B cell (primary cell): ENCODE measurements at regions not wholly inside any gene's neighbourhood (a gene's known extent, or its start where the extent isn't known, plus 50 kb on each side); places are given as distances from the start of the nearest gene placed in this dataset. TPM values are rescaled to one million over a fixed set of nuclear protein-coding genes. Genes with fewer than 3 reads are reported as not detected.
"Not testable (repeated sequence)": the region's sequence is repeated elsewhere in the genome, so short reads cannot be mapped to it uniquely, and the experiment has no call there.

ENCODE experiments used
- ATAC-seq: fragments of 200-7000 bp; cut with Tn5 transposase; one replicate; pipeline ENCODE4 v1.10.0; 2021; ENCODE audit warnings: low read depth, mild to moderate bottlenecking, moderate number of reproducible peaks, moderate library complexity
- CTCF ChIA-PET: fragments of 350-600 bp; sonication (Branson Sonifier 250); formaldehyde crosslinking; loops from one replicate; lab custom pipeline; 2021; ENCODE audit warnings: antibody characterized with exemption, inconsistent platforms; lab: Charles Lee
- POLR2A ChIA-PET: fragments of 350-600 bp; sonication (Branson Sonifier 250); formaldehyde crosslinking; loops from one replicate; lab custom pipeline; 2021; ENCODE audit warnings: antibody characterized with exemption; lab: Charles Lee
- DNase-seq: peaks from one replicate; pipeline ENCODE4 v3.0.0; 2013
- H2AFZ ChIP-seq: 2 replicates; pipeline ENCODE4 v1.6.1; 2012; ENCODE audit warnings: mild to moderate bottlenecking, low read depth, low read length; ENCODE audit not compliant: insufficient read depth, poor library complexity, severe bottlenecking
- H3K27ac ChIP-seq, 2 donors: 1 replicate in 1 of 2; 2 replicates in 1 of 2; pipeline ENCODE4 v1.5.1; 2012 to 2013; ENCODE audit warnings: low read length in 2 of 2, mild to moderate bottlenecking in 2 of 2, moderate library complexity in 1 of 2
- H3K27me3 ChIP-seq, 4 experiments: fragments of 200-600 bp in 1 of 4; sonication (generic) in 1 of 4; replicated peaks in 1 of 4; 1 replicate in 2 of 4; 2 replicates in 2 of 4; pipeline versions ENCODE4 v1.6.1 to v1.7.0; 2013 to 2016; ENCODE audit warnings: low read length in 3 of 4, mild to moderate bottlenecking in 2 of 4, mixed read lengths in 1 of 4, moderate library complexity in 1 of 4; ENCODE audit not compliant: insufficient read depth in 4 of 4, control insufficient read depth in 3 of 4; ENCODE audit errors: control extremely low read depth in 1 of 4
- H3K36me3 ChIP-seq, 2 experiments: replicated peaks in 1 of 2; 1 replicate in 1 of 2; 2 replicates in 1 of 2; pipeline versions ENCODE4 v1.6.1 to v1.7.1; 2013; ENCODE audit warnings: low read length in 1 of 2; ENCODE audit not compliant: insufficient read depth in 2 of 2, control insufficient read depth in 1 of 2; ENCODE audit errors: control extremely low read depth in 1 of 2, extremely low read depth in 1 of 2
- H3K4me1 ChIP-seq, 2 donors: fragments of 200-600 bp in 1 of 2; sonication (generic) in 1 of 2; 1 replicate in 1 of 2; 2 replicates in 1 of 2; pipeline versions ENCODE4 v1.5.1 to v1.6.1; 2013 to 2017; ENCODE audit warnings: low read length in 2 of 2; ENCODE audit not compliant: control insufficient read depth in 2 of 2, insufficient read depth in 2 of 2
- H3K4me2 ChIP-seq: replicated peaks from 2 replicates; pipeline ENCODE3; 2012; ENCODE audit warnings: mild to moderate bottlenecking, low read depth, low read length; ENCODE audit not compliant: poor library complexity, severe bottlenecking
- H3K4me3 ChIP-seq, 5 experiments: fragments of 200-600 bp in 1 of 5; sonication (generic) in 1 of 5; 1 replicate in 3 of 5; 2 replicates in 2 of 5; pipeline versions ENCODE4 v1.5.1 to v1.7.0; 2011 to 2016; ENCODE audit warnings: low read length in 4 of 5, mild to moderate bottlenecking in 4 of 5, low read depth in 2 of 5, control low read depth in 1 of 5, moderate library complexity in 1 of 5; ENCODE audit not compliant: insufficient read depth in 1 of 5; ENCODE audit errors: control extremely low read depth in 1 of 5, extremely low read depth in 1 of 5
- H3K79me2 ChIP-seq: fragments of 200-600 bp; sonication (generic); one replicate; pipeline ENCODE4 v1.6.0; 2016; ENCODE audit warnings: low read length; ENCODE audit not compliant: control insufficient read depth, insufficient read depth
- H3K9ac ChIP-seq: fragments of 200-600 bp; sonication (generic); 2 replicates; pipeline ENCODE4 v1.6.1; 2017; ENCODE audit warnings: mild to moderate bottlenecking, low read length, moderate library complexity
- H3K9me3 ChIP-seq, 3 donors: one replicate each; pipeline versions ENCODE4 v1.6.1 to v1.7.1; 2013; ENCODE audit warnings: low read length in 2 of 3; ENCODE audit not compliant: control insufficient read depth in 2 of 3, insufficient read depth in 1 of 3; ENCODE audit errors: control extremely low read depth in 1 of 3
- H4K20me1 ChIP-seq: 2 replicates; pipeline ENCODE4 v1.6.0; 2012; ENCODE audit warnings: mild to moderate bottlenecking, low read length; ENCODE audit not compliant: insufficient read depth, control insufficient read depth, poor library complexity, severe bottlenecking
- H3K27ac Mint-ChIP-seq: one replicate; pipeline ENCODE4 v1.8.0; 2021; ENCODE audit warnings: mixed read lengths
- H3K27me3 Mint-ChIP-seq: one replicate; pipeline ENCODE4 v1.8.0; 2021; ENCODE audit warnings: mixed read lengths
- H3K4me1 Mint-ChIP-seq: one replicate; pipeline ENCODE4 v1.8.0; 2021; ENCODE audit warnings: mixed read lengths
- H3K4me3 Mint-ChIP-seq: one replicate; pipeline ENCODE4 v1.8.0; 2021; ENCODE audit warnings: mixed read lengths
- H3K9me3 Mint-ChIP-seq: one replicate; pipeline ENCODE4 v1.8.0; 2022; ENCODE audit warnings: mixed read lengths; ENCODE audit not compliant: insufficient read depth
- CTCF ChIP-seq: fragments of 200-600 bp; IDR thresholded peaks from one replicate; pipeline ENCODE4 v1.8.0; 2022; ENCODE audit warnings: antibody characterized with exemption, mild to moderate bottlenecking
- EZH2 ChIP-seq: IDR thresholded peaks from 2 replicates; pipeline ENCODE4 v1.6.1; 2012; ENCODE audit warnings: borderline replicate concordance, low read depth, mild to moderate bottlenecking, moderate library complexity, low read length; ENCODE audit not compliant: insufficient read depth, poor library complexity, severe bottlenecking
- WGBS: methylation state at CpG from one replicate; pipeline ENCODE4 v1.1.5; 2013; ENCODE audit warnings: missing lambda C conversion rate; ENCODE audit not compliant: insufficient coverage; 5-methylcytosine and 5-hydroxymethylcytosine counted together
- intact Hi-C: fragments of 100-400 bp; cut with micrococcal nuclease; formaldehyde crosslinking; loops from one replicate; pipeline ENCODE4 v1.10.0; 2022
- small RNA-seq: library from RNA; depleted of rRNA; stranded (forward); fragments of <200 nt; gene quantifications from one replicate; pipeline ENCODE3, GENCODE V24; 2012; ENCODE audit warnings: low replicate concordance, low read depth; ENCODE audit not compliant: insufficient read length

DNA sequence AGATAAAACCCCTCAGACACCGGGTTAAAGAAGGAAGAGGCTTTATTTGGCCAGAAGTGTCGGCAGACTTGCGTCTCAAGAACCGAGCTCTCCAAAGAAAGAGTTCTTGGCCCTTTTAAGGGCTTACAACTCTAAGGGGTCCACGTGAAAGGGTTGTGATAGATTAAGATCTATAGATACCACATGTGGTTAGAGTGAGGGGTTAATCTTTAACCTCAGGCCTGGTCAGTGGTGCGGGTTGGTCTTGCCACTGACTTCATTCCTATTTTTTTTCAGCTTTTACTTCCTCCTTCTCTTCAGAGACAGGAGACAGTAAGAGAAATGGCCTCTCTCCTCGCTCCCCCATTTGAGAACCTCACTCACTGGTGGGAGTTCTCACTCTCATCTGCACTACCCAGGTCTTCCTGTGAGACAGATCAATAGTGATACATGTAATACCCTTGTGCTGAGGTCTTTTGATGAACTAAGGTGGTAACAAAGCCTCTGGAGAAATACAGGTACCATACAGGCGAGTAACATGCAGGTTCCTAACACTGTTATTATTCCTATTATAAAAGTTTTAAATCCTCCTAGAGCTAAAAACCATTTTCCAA is 52.4 kb upstream of the COX7C start:
- H3K4me1 ChIP-seq: no peaks in the 10 kb centered on the region
- no peak overlapping the region for H3K4me2 ChIP-seq
- H2AFZ ChIP-seq: no peak overlapping the region
- no peaks in the 10 kb centered on the region for H3K27me3 Mint-ChIP-seq
- no peaks in the 10 kb centered on the region for H3K79me2 ChIP-seq
- WGBS: 69% methylated on average over 6 of the region's 8 CpGs
- no peak overlapping the region for H3K27ac ChIP-seq
- no peaks in the 10 kb centered on the region for H3K4me1 Mint-ChIP-seq
- POLR2A ChIA-PET: no interaction called here
- H4K20me1 ChIP-seq: no peaks in the 10 kb centered on the region
- intact Hi-C loops: no loop called here
- no peaks in the 10 kb centered on the region for H3K36me3 ChIP-seq
- TF ChIP-seq EZH2 (no peak), CTCF (no peak)
- no peak for DNase-seq
- H3K9ac ChIP-seq: no peak overlapping the region
- no peak overlapping the region for H3K4me3 Mint-ChIP-seq
- H3K9me3 Mint-ChIP-seq: no peaks in the 10 kb centered on the region
- no peak overlapping the region for H3K4me3 ChIP-seq
- no peak for ATAC-seq
- H3K9me3 ChIP-seq: peaks cover 0 to 1% (median 0%) of the 10 kb centered on the region in 3 donors
- no peak overlapping the region for H3K27ac Mint-ChIP-seq
- no peaks in the 10 kb centered on the region for H3K27me3 ChIP-seq
- CTCF ChIA-PET: no interaction called here

- H3K36me3 ChIP-seq, CTCF ChIA-PET: not testable (repeated sequence)
Observed at GRCh38 chr5:86566030-86566429, 51.7 kb upstream of the COX7C start.

More at GRCh38 chr5:86566030-86566429, 51.7 kb upstream of the COX7C start:
- 64% methylated on average over 3 of the region's 3 CpGs for WGBS
- H3K79me2 ChIP-seq, H2AFZ ChIP-seq, H3K4me1 Mint-ChIP-seq, H3K27me3 ChIP-seq, H3K27ac ChIP-seq, H3K4me3 ChIP-seq, DNase-seq, H3K4me2 ChIP-seq, H3K4me1 ChIP-seq, POLR2A ChIA-PET, H4K20me1 ChIP-seq, intact Hi-C loops, H3K9me3 ChIP-seq, H3K9me3 Mint-ChIP-seq, ATAC-seq, H3K9ac ChIP-seq, H3K27me3 Mint-ChIP-seq, H3K4me3 Mint-ChIP-seq, H3K27ac Mint-ChIP-seq: not testable (repeated sequence)

Small RNA genes lying in the stretch of these regions (small RNA-seq; reads per million reads assigned to genes)
- gene RBBP4P6: not detected
